Stimulated activated CD8-positive, alpha-beta memory T cell treated with anti-CD3 and anti-CD28 coated beads, Interleukin-12 subunit alpha, Interleukin-12 subunit beta, amount 100 ng/mL, for 24 hours (primary cell): ENCODE measurements at regions not wholly inside any gene's neighbourhood (a gene's known extent, or its start where the extent isn't known, plus 50 kb on each side); places are given as distances from the start of the nearest gene placed in this dataset.
"Not testable (repeated sequence)": the region's sequence is repeated elsewhere in the genome, so short reads cannot be mapped to it uniquely, and the experiment has no call there.

ENCODE experiments used
- DNase-seq: peaks from one replicate; pipeline ENCODE4 v3.0.0-alpha.2; 2020; ENCODE audit errors: extremely low read depth

DNA sequence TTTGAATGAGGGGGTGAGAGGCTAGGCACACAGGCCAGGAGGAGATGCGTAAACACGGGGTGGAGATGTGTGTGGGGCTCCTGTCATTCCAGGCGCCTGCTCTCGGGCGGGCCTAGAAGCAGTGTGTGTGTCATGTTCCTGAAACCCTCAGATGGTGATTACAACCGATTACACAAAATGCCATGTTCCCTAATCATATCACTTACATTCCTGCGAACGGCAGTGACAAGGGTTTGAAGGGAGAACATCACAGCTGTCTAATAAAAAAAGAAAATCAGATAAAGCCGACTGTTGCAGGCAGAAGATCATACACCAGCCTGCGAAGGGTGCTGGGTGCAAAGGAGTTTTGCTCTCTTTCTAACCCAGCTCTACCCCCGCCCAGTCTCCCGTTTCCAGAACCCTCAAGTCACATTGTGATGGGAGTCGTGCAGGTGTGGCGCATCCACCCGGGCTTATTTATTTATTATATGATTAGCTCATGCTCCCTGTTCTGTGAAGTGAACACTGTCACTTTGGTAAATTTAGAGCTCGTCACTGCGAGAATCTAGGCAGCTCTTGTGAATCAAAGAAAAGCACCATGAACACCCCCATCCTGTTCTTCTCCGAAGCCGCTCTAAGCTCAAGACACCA lies 140.3 kb downstream of the NR2F2 start:
- DNase-seq = no peak

DNA sequence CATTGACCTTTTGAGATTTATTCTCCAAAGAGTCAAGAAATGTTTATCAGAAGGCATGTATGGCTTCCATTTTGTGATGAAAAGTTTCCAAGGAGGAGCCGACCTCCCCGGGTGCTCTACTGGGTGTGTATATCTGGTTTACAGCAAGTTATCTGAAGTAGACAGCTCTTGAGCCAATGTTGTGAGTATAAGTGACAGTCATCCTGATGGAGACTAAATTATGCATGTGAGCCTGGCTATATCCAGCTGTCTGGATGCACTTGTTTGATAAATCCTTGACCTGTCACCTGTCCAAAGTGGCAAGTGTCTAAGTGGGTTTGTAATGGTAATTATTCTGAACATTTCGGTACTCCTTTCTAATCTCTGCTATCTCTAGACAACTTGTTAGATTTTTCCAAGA lies 142.2 kb downstream of the NR2F2 start:
- DNase-seq = no peak

DNA sequence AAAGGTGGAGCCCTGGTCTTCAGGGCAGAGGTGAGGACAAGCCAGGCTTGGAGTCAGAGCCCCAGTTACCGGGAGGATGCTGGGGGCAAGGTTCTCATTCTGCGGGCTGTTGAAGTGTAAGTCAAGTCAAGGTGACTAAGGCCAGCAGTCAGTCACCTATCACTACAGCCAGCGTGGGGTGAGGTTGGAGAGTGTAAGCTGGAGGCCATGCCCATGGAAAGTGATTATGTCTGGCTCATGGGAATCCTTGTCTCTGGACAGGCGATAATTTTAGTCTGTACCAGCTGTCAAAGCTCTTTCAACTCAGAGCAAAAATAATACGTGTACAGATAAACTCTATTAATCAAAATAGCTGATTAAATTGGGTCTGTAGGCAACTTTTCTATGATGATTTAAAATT lies 143.1 kb downstream of the NR2F2 start:
- no peak for DNase-seq

DNA sequence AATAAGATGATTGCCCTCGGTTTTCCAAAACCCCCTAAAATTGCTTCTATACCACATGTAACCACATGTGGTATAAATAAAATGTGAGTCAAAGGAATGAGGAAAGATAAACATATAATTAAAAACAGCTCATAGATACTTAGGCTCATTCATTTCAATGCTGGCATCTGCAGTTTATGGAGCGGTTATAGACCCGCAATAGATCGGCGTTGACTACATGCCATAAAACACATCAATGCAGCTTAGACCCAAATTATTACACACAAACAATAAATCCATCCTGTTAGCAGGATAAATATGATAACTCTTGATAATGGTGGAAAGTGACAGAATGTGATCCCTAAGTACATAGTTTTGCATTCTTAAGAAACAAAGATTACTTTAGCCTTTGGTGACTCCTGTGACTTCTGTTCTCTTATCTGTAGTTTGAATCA lies 143.7 kb downstream of the NR2F2 start:
- DNase-seq = no peak

DNA sequence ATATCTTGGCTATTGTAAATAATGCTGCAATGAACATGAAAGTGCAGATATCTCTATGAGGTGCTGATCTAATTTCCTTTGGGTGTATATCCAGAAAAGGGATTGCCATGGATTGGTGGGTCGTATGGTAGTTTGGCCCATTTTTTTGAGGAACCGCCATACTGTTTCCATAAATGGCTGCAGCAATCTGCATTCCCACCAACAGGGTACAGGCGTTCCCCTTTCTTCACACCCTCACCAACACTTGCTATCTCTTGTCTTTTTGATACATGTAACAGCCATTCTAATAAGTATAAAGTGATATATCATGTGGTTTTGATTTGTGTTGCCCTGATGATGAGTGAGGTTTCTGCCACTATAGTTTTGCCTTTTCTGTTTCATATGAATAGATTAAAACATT lies 146.7 kb downstream of the NR2F2 start:
- no peak for DNase-seq

DNA sequence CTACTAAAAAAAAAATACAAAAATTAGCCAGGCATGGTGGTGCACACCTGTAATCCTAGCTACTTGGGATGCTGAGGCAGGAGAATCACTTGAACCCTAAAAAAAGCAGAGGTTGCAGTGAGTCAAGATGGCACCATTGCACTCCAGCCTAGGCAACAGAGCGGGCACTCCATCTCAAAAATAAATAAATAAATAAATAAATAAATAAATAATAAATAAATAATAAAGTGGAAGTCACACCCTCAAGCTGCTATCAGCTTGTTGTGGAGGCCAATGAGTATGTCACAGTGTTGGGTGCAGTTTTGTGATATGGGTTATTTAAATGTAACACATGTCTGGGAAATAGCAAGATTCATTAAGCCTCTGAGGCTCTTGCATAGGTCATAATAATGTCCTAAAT lies 153.9 kb downstream of the NR2F2 start:
- DNase-seq = not testable (repeated sequence)

DNA sequence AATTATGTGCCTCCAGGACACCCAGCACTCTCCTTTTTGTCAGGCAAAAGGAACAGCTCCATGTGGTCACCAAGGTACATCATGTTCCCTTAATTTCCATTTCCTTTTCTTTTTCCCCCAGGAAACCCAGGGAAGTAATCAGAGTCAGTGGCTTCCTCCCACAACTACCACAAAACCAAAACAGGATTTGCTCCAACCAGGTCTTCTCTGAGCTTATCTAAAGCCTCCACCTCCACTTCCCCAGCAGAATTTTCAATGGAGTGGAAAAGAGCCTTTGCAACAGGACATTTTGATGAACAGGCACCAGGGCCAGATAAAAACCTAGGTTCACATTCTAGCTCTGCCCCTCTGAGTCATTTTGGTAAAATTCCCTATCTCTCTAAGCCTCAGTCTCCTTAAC lies 154.3 kb downstream of the NR2F2 start:
- DNase-seq = no peak

DNA sequence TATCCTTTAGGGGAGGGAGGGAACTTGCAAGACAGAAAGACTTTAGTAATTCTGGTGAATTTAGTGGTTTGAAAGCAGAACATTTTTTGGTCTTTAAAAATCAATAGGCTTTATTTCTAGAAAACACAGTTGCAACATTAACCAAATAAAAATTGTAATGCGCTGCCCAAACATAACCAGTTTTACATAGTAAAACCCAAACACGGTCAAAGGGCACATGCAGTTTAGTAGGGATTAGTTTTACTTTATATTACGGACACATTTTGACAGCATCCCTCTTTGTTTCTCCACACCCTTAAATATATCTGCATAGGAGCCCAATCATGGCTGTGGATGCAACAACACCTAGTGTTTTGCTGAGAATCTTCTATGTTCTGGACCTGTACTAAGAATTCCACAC lies 156.7 kb downstream of the NR2F2 start:
- no peak for DNase-seq

DNA sequence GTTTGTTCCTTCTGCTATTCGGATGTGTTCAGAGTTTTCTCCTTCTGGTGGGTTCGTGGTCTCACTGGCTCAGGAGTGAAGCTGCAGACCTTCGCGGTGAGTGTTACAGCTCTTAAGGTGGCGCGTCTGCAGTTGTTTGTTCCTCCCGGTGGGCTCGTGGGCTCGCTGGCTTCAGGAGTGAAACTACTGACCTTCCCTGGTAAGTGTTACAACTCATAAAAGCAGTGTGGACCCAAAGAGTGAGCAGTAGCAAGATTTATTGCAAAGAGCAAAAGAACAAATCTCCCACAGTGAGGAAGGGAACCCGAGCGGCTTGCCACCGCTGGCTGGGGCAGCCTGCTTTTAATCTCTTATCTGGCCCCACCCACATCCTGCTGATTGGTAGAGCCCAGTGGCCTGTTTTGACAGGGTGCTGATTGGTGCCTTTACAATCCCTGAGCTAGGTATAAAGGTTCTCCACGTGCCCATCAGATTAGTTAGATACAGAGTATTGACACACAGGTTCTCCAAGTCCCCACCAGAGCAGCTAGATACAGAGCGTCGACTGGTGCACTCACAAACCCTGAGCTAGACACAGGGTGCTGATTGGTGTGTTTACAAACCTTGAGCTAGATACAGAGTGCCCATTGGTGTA lies 160.7 kb downstream of the NR2F2 start:
- DNase-seq = not testable (repeated sequence)

DNA sequence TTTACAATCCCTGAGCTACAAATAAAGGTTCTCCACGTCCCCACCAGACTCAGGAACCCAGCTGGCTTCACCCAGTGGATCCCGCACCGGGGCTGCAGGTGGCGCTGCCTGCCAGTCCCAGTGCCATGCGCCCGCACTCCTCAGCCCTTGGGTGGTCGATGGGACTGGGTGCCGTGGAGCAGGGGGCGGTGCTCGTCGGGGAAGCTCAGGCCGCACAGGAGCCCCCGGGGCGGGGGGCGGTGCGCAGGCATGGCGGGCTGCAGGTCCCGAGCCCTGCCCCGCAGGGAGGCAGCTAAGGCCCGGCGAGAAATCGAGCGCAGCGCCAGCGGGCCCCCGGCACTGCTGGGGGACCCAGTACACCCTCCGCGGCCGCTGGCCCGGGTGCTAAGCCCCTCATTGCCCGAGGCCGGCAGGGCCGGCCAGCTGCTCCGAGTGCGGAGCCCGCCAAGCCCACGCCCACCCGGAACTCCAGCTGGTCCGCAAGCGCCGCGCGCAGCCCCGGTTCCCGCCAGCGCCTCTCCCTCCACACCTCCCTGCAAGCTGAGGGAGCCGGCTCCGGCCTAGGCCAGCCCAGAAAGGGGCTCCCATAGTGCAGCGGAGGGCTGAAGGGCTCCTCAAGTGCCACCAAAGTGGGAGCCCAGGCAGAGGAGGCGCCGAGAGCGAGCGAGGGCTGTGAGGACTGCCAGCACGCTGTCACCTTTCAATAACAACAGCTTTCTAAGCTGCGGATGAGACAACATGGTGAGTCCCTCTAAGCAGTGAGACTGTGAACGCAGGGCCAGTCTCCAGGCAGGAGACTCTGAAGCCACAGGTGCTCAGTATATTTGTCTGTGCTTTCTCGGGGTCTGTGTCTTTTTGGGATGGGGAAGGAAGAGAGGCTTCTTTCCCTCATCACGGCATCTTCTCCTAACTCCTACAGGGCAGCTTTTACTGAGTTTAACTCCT lies 161.5 kb downstream of the NR2F2 start:
- DNase-seq = not testable (repeated sequence)

DNA sequence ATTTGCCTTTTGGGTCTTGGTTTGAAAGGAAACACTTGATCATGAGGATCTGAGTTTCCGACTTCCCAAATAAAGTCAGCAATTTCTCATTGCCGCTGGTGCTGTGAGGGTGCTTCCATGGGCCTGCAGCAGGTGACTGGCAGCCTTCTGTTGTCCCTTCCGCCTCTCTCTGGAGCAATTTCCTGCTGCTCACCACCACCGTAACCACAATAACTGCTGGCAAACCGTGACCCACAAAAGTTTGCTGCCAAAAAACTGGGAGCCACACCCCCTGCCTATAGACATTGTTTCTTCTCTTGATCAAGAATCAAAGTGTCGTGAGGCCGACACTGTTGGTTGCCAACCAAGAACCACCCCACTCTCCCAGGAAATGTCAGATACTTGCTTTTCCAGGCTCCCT lies 164.0 kb downstream of the NR2F2 start:
- no peak for DNase-seq

DNA sequence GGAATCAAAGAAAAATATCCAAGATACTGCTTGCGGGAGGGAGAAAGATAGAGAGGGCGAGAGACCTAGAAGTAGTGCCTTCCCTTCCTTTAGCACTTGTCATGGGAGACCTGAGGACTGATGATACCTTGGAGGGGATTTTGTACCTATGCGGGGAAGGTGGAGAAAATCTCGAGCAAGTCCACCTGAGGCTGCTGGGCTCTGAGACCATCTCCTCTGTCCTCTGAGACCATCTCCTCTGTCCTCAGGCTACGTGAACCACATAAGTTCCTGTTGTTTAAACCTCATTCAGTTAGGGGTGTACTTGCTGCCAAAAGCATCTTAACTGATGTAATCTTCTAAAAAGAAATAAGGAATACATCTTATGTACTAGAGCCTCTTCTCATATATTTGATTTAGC lies 164.9 kb downstream of the NR2F2 start:
- no peak for DNase-seq

DNA sequence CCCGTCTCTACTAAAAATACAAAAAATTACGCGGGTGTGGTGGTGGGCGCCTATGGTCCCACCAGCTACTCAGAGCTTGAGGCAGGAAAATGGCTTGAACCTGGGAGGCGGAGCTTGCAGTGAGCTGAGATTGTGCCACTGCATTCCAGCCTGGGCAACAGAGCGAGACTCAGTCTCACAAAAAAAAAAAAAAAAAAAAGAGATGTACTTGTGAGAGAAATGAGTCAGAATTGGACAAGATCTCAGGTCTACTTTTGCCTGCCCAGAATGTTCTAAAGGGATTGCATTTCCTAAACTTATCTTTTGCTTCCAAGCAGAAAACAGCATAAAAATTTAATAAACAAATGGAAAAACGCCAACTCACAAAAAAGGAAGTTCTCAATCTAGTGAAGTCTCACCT lies 167.5 kb downstream of the NR2F2 start:
- DNase-seq = no peak

DNA sequence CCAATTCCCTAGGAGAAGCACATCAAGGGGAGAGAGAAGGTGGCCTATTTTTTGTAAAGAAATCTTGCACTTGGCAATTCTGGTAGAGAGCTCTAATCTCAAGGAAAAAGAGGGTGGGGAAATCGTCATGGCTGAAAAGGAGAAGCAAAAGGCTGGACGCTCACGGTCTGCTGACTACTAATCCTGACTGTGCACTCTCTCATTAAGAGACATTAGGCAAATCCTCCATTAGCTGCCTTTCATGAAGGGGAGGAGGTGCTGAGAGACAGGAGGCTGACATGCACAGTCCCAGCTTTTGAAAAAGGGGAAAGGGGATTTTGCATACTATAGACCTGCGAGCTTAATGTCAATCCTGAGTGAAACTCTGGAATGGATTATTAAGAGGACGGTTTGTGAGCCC lies 170.0 kb downstream of the NR2F2 start:
- DNase-seq = no peak

DNA sequence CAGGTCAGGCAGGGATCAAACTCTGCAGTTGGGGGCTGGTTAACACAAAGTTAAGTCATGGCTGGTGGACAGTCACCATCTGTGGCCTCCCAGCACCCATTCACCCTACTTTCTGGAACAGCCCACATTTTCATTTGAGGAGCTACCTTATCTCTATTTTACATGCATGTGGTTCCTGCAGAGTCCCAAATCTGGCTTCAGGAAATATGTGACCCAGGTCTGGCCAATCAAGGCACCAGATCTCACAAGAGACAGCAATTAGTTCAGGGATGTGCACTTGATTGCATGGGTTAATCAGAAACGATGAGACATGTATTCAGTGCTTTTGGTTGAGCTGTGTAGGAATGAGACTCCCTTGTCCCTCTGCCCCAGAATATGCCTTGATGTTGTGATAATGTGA lies 170.9 kb downstream of the NR2F2 start:
- DNase-seq = no peak

DNA sequence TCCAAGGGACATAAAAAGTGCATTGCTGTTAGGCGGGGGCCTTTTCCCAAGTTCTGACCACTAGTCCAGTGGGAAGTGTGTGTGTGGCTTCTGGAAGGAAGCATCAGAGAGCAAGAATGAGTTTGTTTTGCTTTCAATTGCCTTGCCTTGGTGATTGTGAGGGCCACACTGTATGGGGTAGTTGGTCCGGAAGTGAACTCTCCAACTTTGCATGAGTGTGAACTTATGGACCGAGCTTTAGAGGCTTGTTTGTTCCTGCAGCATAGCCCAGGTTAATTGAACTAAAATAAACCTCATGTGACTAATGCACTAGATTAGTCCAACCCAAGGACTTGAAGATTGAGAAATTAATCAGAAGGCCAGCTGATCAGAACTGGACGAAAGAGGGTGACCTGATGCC lies 171.7 kb downstream of the NR2F2 start:
- DNase-seq = no peak

DNA sequence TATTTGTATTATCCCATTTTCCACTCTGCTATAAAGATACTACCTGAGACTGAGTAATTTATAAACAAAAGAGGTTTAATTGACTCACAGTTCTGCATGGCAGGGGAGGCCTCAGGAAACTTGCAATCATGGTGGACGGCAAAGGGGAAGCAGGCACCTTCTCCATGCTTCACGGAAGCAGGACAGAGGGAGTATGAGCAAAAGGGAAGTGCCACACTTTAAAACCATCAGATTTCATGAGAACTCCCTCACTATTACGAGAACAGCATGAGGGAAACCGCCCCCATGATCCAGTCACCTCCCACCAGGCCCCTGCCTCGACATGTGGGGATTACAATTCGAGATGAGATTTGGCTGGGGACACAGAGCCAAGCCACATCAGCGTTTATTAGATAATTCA lies 172.8 kb downstream of the NR2F2 start:
- no peak for DNase-seq

DNA sequence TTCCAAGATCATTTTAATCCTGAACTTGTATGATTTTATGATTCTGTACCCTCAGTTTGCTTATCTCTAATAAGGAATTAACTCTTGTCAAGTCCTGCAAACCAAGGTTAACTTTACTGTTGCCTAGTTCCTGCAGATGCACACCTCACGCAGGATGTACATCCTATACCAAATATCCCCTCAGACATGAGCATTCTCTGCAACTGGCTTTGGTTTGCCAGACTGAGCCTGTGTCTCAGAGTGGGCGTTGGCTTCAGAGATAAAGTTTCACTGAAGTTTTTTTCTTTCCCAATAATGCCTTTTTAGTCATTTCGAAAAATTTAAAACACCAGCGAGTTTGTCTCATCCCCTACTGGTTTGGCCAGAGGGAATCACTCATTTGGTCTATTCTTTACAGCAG lies 173.9 kb downstream of the NR2F2 start:
- no peak for DNase-seq

DNA sequence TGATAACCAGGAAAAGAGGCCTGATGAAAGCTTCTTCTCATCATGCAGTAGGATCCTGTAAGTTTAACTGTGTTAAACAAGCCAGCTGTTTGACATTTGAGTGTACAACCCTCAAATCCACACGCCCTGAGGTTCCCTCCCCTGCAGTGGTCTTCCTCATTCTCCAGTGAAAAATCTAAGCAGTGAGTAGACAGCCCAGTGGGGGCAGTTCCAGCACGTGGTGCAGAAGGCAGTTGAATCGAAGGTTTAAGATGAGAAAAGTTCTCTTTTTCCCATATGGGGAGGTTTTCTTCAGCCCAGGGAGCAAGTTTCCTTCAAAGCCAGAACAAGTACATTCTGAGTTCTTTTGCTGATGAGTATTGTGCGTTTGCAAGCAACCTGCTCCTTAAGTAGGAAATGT lies 174.5 kb downstream of the NR2F2 start:
- no peak for DNase-seq

DNA sequence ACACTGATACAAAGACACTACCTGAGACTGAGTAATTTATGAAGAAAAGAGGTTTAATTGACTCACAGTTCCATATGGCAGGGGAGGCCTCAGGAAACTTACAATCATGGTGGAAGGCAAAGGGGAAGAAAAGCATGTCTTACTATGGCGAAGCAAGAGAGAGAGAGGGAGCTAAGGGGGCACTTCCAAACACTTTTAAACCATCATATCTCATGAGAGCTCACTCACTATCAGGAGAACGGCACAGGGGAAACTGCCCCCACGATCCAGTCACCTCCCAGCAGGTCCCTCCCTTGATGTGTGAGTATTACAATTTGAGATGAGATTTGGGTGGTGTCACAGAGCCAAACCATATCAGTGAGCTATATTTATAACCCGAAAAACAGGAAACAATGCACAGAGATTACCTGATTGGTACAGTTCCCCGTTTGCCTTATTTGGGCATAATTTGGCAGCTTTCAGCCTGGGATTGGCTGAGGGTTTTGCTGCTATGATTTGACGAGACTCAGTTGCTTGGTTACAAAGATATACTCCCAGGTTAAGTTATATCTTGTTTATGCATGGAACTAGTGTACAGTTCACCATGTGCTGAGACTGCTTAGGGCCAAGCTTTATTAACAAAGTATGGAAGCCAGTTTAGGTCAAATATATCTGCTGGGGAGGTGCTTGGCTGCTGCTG lies 184.2 kb downstream of the NR2F2 start:
- DNase-seq = no peak

DNA sequence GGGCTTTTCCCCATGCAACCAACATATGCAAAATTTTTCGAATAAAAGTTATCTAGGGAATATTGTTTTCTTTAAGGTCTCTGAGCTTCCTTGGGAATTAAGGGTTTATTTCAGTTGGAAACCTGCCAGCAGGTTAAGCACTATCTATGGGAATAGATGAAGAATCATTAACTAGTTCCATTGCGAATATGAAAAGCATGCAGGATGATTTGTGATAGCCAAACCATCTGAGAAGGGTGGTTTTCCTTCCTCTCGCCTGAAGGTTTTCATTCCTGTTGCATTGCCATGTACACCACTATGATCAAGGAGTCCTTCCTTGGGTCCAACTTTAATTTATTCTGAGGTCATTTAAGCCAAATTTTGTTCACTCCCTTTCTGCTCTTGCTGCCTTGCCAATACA lies 184.9 kb downstream of the NR2F2 start:
- no peak for DNase-seq

DNA sequence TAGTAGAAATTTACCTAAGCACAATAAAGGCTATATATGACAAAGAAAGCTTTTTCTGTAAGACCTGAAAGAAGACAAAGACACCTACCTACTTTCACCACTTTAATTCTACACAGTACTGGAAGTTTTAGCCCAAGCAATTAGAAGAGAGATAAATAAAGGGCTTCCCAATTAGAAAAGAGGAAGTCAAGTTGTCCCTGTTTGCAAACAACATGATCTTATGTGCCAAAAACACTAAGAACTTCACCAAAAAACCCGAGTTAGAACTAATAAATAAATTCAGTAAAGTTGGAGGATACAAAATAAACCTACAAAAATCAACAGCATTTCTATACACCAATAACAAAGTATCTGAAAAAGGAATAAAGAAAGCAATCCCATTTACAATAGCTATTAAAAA lies 190.9 kb downstream of the NR2F2 start:
- no peak for DNase-seq
